HUES6 (cell line): ENCODE measurements at regions not wholly inside any gene's neighbourhood (a gene's known extent, or its start where the extent isn't known, plus 50 kb on each side); places are given as distances from the start of the nearest gene placed in this dataset.

ENCODE experiments used
- H3K27ac ChIP-seq: 2 replicates; pipeline ENCODE4 v1.7.0; 2013; ENCODE audit warnings: low read depth, mild to moderate bottlenecking, low read length, inconsistent platforms
- H3K27me3 ChIP-seq: 2 replicates; pipeline ENCODE4 v1.6.1; 2013; ENCODE audit warnings: low read length; ENCODE audit not compliant: control insufficient read depth, insufficient read depth
- H3K36me3 ChIP-seq: 2 replicates; pipeline ENCODE4 v1.6.1; 2013; ENCODE audit warnings: low read length; ENCODE audit not compliant: control insufficient read depth, insufficient read depth
- H3K4me1 ChIP-seq: 2 replicates; pipeline ENCODE4 v1.6.1; 2013; ENCODE audit warnings: low read length; ENCODE audit not compliant: control insufficient read depth, insufficient read depth
- H3K4me3 ChIP-seq: 2 replicates; pipeline ENCODE4 v1.5.1; 2013; ENCODE audit warnings: low read depth, low read length
- H3K9ac ChIP-seq: one replicate; pipeline ENCODE4 v1.6.1; 2013; ENCODE audit warnings: mild to moderate bottlenecking, low read length
- H3K9me3 ChIP-seq: 2 replicates; pipeline ENCODE4 v1.6.1; 2013; ENCODE audit warnings: low read depth, low read length; ENCODE audit not compliant: control insufficient read depth, insufficient read depth

DNA sequence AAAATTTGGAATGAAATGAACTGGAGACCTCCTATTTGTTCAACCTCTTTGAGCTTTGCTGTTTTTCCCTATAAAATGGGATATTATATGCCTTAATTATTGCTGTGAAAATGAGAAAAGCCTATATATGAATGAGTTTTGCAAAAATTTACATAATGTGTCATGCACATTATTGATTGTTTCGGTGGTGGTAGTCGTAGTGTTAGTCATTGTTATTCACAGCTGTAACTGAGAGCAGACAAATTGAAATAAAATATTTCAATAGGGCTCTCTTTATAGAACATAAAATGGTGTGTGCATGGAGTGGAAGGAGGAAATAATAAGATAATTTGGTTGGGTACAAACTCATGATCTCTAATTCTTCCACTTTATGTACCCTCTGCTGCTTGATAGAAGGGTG, 153.7 kb upstream of the GADL1 start:
- Histone ChIP-seq H3K27ac (no peak overlapping the region), H3K9ac (no peak overlapping the region), H3K4me1 (no peaks in the 10 kb centered on the region), H3K9me3 (peaks cover 5% of the 10 kb centered on the region), H3K36me3 (no peaks in the 10 kb centered on the region), H3K27me3 (no peaks in the 10 kb centered on the region), H3K4me3 (no peak overlapping the region)

- no peak overlapping the region for H3K9ac ChIP-seq
- H3K4me3 ChIP-seq = no peak overlapping the region
Observed at GRCh38 chr3:31050296-31050695, 155.8 kb upstream of the GADL1 start.

DNA sequence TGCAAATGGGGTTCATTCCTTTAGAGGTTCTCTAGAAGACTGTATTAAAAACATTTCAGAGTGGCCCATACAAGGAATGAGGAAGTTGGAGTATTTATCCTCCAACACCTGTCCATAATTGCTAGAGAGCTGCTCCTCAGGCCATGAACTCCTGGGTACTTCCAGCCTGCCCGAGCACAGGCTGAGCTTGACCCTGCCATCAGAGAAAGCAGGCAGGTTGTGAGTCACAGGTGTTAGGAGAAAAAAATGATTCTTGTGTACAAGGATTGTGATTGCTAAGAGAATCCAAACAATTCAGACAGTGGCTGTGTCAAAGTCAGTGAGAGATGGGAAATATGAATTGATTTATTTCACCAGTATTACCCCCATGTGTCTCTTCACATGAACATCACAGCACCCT, 156.8 kb upstream of the GADL1 start:
- Histone ChIP-seq H3K36me3 (no peaks in the 10 kb centered on the region), H3K9ac (no peak overlapping the region), H3K9me3 (no peaks in the 10 kb centered on the region), H3K4me3 (no peak overlapping the region), H3K27ac (no peak overlapping the region), H3K4me1 (no peaks in the 10 kb centered on the region), H3K27me3 (no peaks in the 10 kb centered on the region)

More at GRCh38 chr3:31050296-31050695, 155.8 kb upstream of the GADL1 start:
- Histone ChIP-seq H3K9me3 (no peaks in the 10 kb centered on the region), H3K27me3 (no peaks in the 10 kb centered on the region), H3K27ac (no peak overlapping the region), H3K36me3 (no peaks in the 10 kb centered on the region), H3K4me1 (no peaks in the 10 kb centered on the region)

- H3K9me3 ChIP-seq = peaks cover 2% of the 10 kb centered on the region; the same call in 1 of the 2 replicates
- H3K27ac ChIP-seq = no peak overlapping the region
- no peak overlapping the region for H3K4me3 ChIP-seq
- no peaks in the 10 kb centered on the region for H3K36me3 ChIP-seq
- no peak overlapping the region for H3K9ac ChIP-seq
- no peaks in the 10 kb centered on the region for H3K4me1 ChIP-seq
- no peaks in the 10 kb centered on the region for H3K27me3 ChIP-seq
Observed at GRCh38 chr3:31053299-31053698, 158.8 kb upstream of the GADL1 start.

- no peak overlapping the region for H3K27ac ChIP-seq
- H3K9ac ChIP-seq = no peak overlapping the region
- no peaks in the 10 kb centered on the region for H3K4me1 ChIP-seq
- peaks cover 5% of the 10 kb centered on the region for H3K9me3 ChIP-seq
- H3K4me3 ChIP-seq = no peak overlapping the region
- H3K27me3 ChIP-seq = no peaks in the 10 kb centered on the region
- no peaks in the 10 kb centered on the region for H3K36me3 ChIP-seq
Observed at GRCh38 chr3:31054032-31054431, 159.6 kb upstream of the GADL1 start.

- no peaks in the 10 kb centered on the region for H3K36me3 ChIP-seq
- H3K27me3 ChIP-seq = no peaks in the 10 kb centered on the region
- H3K27ac ChIP-seq = no peak overlapping the region
- H3K9me3 ChIP-seq = peaks cover 9% of the 10 kb centered on the region
- no peak overlapping the region for H3K9ac ChIP-seq
- H3K4me3 ChIP-seq = no peak overlapping the region
- H3K4me1 ChIP-seq = no peaks in the 10 kb centered on the region
Observed at GRCh38 chr3:31055757-31056156, 161.3 kb upstream of the GADL1 start.

DNA sequence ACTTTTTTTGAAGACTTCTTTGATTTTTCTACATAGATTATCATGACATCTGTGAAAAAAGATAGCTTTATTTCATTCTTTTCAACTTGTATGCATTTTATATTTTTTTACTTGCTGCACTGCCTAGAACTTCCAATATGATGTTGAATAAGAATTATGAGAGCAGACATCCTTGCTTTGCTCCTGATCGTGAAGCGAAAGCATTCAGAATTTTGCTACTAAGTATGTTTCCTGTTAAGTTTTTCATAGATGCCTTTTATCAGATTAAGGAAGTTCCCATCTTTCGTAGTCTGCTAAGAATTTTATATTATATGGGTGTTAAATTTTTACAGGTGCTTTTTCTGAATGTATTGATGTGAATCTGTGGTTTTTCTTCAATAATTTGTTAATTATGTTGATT, 163.4 kb upstream of the GADL1 start:
- no peaks in the 10 kb centered on the region for H3K27me3 ChIP-seq
- H3K4me3 ChIP-seq = no peak overlapping the region
- H3K9ac ChIP-seq = no peak overlapping the region
- H3K27ac ChIP-seq = no peak overlapping the region
- H3K36me3 ChIP-seq = no peaks in the 10 kb centered on the region
- no peaks in the 10 kb centered on the region for H3K4me1 ChIP-seq
- peaks cover 9% of the 10 kb centered on the region for H3K9me3 ChIP-seq

GRCh38 chr3:31064021-31064420, 169.6 kb upstream of the GADL1 start:
- H3K27ac ChIP-seq = no peak overlapping the region
- H3K4me1 ChIP-seq = peaks cover 4% of the 10 kb centered on the region; the same call in 1 of the 2 replicates
- peaks cover 4% of the 10 kb centered on the region; the same call in 1 of the 2 replicates for H3K9me3 ChIP-seq
- H3K4me3 ChIP-seq = no peak overlapping the region
- no peak overlapping the region for H3K9ac ChIP-seq
- no peaks in the 10 kb centered on the region for H3K36me3 ChIP-seq
- H3K27me3 ChIP-seq = no peaks in the 10 kb centered on the region

DNA sequence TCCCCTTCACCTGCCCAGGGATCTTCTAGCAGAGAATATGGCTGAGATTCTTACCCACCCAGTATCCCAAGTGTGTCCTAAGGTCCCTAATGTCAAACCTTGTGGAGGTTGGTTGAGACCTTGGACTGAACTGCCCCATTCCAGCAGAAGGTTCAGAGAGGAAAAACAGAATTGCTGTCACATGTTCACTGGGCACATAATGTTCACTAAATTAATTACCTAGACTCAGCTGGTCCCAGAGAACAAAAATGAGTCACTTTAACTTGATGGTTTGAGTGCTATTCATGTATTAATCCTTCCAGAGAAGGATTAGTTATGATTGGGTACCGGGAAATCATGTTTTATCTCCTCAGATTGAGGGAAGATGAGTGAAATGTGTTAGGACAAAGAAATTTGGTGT, 171.3 kb upstream of the GADL1 start:
- no peak overlapping the region for H3K9ac ChIP-seq
- H3K36me3 ChIP-seq = no peaks in the 10 kb centered on the region
- no peak overlapping the region for H3K4me3 ChIP-seq
- no peak overlapping the region for H3K27ac ChIP-seq
- peaks cover 4% of the 10 kb centered on the region; the same call in 1 of the 2 replicates for H3K4me1 ChIP-seq
- H3K27me3 ChIP-seq = no peaks in the 10 kb centered on the region
- no peaks in the 10 kb centered on the region for H3K9me3 ChIP-seq

DNA sequence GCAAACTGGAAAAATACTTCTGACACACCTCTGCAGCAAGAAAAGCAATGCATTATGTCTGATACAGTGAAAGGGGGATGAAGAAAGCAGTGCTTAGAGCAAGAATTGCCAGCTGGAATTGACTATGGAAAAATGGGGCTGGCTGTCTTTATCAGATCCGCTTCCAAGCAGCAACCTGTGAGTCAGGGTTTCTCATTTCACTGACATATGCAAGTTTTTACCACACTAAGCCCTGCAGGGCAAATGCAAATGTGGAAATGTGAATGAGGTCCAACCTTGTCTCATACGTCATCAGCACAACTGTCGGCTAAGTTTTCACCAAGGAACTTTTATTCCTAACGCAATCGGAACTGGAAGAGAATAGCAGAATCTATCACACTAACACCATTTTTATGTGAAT, 172.5 kb upstream of the GADL1 start:
- no peak overlapping the region for H3K4me3 ChIP-seq
- H3K36me3 ChIP-seq = no peaks in the 10 kb centered on the region
- H3K27me3 ChIP-seq = no peaks in the 10 kb centered on the region
- no peak overlapping the region for H3K9ac ChIP-seq
- H3K27ac ChIP-seq = no peak overlapping the region
- no peaks in the 10 kb centered on the region for H3K9me3 ChIP-seq
- peaks cover 4% of the 10 kb centered on the region; the same call in 1 of the 2 replicates for H3K4me1 ChIP-seq

DNA sequence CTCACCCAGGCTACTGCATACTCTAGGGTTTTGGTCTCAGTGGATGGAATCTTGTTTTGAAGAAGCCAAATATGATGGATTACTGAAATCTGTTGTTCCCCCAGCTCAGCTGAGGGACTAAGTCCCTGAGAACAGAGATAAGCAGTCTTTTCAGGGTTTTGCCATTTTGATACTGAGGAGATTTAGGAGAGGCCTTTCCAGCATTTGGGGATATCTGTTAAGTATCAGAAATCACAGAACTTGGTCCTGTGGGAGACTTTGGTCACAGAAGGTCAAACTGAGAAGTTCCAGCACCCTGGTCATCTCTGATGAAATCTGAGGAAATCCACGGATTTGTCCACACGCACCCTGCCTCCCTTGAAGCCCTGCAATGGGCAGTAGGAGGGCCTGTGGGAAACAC, 181.0 kb upstream of the GADL1 start:
- Histone ChIP-seq H3K9me3 (0 out of 2 replicates have a peak, but pooled peaks cover 2% of the 10 kb centered on the region), H3K4me1 (no peaks in the 10 kb centered on the region; the same call in 1 of the 2 replicates), H3K4me3 (no peak overlapping the region), H3K36me3 (no peaks in the 10 kb centered on the region), H3K27me3 (no peaks in the 10 kb centered on the region), H3K9ac (no peak overlapping the region), H3K27ac (no peak overlapping the region)

- Histone ChIP-seq H3K4me1 (no peaks in the 10 kb centered on the region; the same call in 1 of the 2 replicates), H3K4me3 (no peak overlapping the region), H3K27ac (no peak overlapping the region), H3K9ac (no peak overlapping the region), H3K36me3 (no peaks in the 10 kb centered on the region), H3K27me3 (no peaks in the 10 kb centered on the region), H3K9me3 (0 out of 2 replicates have a peak, but pooled peaks cover 2% of the 10 kb centered on the region)
Observed at GRCh38 chr3:31075876-31076275, 181.4 kb upstream of the GADL1 start.
